HepG2 (cell line): ENCODE measurements at regions not wholly inside any gene's neighbourhood (a gene's known extent, or its start where the extent isn't known, plus 50 kb on each side); places are given as distances from the start of the nearest gene placed in this dataset.

Experiments used
- ATM ChIP-seq: fragments of 450-650 bp; IDR thresholded peaks from 2 replicates; pipeline ENCODE4 v1.7.1; 2017; ENCODE audit warnings: mild to moderate bottlenecking, borderline replicate concordance
- CAMTA2 ChIP-seq: sonication (generic); formaldehyde crosslinking; IDR thresholded peaks from 2 replicates; pipeline ENCODE4 v1.4.0; 2020; ENCODE audit warnings: mild to moderate bottlenecking, missing genetic modification reagents, borderline replicate concordance
- CEBPB ChIP-seq: IDR thresholded peaks from 2 replicates; pipeline ENCODE4 v1.6.1; 2011; ENCODE audit warnings: low read depth, low read length, improper control_type of control experiment, borderline replicate concordance
- CHD2 ChIP-seq: IDR thresholded peaks from 2 replicates; pipeline ENCODE4 v1.6.1; 2011; ENCODE audit warnings: low read depth, low read length, improper control_type of control experiment
- ETV5 ChIP-seq: IDR thresholded peaks from 2 replicates; pipeline ENCODE4 v1.6.1; 2018; ENCODE audit warnings: missing biosample characterization, missing genetic modification reagents, inconsistent platforms, borderline replicate concordance
- HOMEZ ChIP-seq: IDR thresholded peaks from 2 replicates; pipeline ENCODE4 v1.6.1; 2016; ENCODE audit warnings: low read depth
- MAFF ChIP-seq: IDR thresholded peaks from 2 replicates; pipeline ENCODE4 v1.6.1; 2011; ENCODE audit warnings: low read depth, low read length, improper control_type of control experiment
- MAFG ChIP-seq: sonication (generic); formaldehyde crosslinking; IDR thresholded peaks from 2 replicates; pipeline ENCODE4 v1.5.1; 2020; ENCODE audit warnings: mild to moderate bottlenecking, missing genetic modification reagents
- RCOR2 ChIP-seq: IDR thresholded peaks from 2 replicates; pipeline ENCODE4 v1.6.1; 2016; ENCODE audit warnings: missing biosample characterization, missing genetic modification reagents
- SOX6 ChIP-seq, 2 experiments: fragments of 450-650 bp in 1 of 2; sonication (generic) in 1 of 2; formaldehyde crosslinking in 1 of 2; IDR thresholded peaks; 2 replicates each; pipeline versions ENCODE4 v1.4.0 to v1.6.1; 2017 to 2020; ENCODE audit warnings: antibody characterized with exemption in 1 of 2, mild to moderate bottlenecking in 1 of 2, missing genetic modification reagents in 1 of 2
- THAP7 ChIP-seq: sonication (generic); formaldehyde crosslinking; IDR thresholded peaks from 2 replicates; pipeline ENCODE4 v1.8.1; 2023; ENCODE audit warnings: mild to moderate bottlenecking, missing genetic modification reagents
- ZNF263 ChIP-seq: sonication (generic); formaldehyde crosslinking; IDR thresholded peaks from 2 replicates; pipeline ENCODE4 v1.4.0; 2020; ENCODE audit warnings: missing genetic modification reagents
- ZNF678 ChIP-seq: sonication (generic); formaldehyde crosslinking; IDR thresholded peaks from 2 replicates; pipeline ENCODE4 v1.4.0; 2020; ENCODE audit warnings: mild to moderate bottlenecking, missing genetic modification reagents
- ZNF704 ChIP-seq: sonication (generic); formaldehyde crosslinking; IDR thresholded peaks from 2 replicates; pipeline ENCODE4 v1.8.1; 2023; ENCODE audit warnings: mild to moderate bottlenecking, inconsistent platforms, moderate library complexity, missing genetic modification reagents, borderline replicate concordance
- TF ChIP-seq, protein P1 (sequence below): sonication (generic); formaldehyde crosslinking; IDR thresholded peaks from 2 replicates; pipeline ENCODE4 v1.9.0; 2021; ENCODE audit warnings: mild to moderate bottlenecking, missing genetic modification reagents
- TF ChIP-seq, protein P2 (sequence below): IDR thresholded peaks from 2 replicates; pipeline ENCODE4 v1.6.1; 2018; ENCODE audit warnings: missing genetic modification reagents, mild to moderate bottlenecking, missing compliant biosample characterization

GRCh38 chr6:113694278-113695077 is 162.7 kb upstream of the MARCKS start (continued):
- TF ChIP-seq, protein P1, sequence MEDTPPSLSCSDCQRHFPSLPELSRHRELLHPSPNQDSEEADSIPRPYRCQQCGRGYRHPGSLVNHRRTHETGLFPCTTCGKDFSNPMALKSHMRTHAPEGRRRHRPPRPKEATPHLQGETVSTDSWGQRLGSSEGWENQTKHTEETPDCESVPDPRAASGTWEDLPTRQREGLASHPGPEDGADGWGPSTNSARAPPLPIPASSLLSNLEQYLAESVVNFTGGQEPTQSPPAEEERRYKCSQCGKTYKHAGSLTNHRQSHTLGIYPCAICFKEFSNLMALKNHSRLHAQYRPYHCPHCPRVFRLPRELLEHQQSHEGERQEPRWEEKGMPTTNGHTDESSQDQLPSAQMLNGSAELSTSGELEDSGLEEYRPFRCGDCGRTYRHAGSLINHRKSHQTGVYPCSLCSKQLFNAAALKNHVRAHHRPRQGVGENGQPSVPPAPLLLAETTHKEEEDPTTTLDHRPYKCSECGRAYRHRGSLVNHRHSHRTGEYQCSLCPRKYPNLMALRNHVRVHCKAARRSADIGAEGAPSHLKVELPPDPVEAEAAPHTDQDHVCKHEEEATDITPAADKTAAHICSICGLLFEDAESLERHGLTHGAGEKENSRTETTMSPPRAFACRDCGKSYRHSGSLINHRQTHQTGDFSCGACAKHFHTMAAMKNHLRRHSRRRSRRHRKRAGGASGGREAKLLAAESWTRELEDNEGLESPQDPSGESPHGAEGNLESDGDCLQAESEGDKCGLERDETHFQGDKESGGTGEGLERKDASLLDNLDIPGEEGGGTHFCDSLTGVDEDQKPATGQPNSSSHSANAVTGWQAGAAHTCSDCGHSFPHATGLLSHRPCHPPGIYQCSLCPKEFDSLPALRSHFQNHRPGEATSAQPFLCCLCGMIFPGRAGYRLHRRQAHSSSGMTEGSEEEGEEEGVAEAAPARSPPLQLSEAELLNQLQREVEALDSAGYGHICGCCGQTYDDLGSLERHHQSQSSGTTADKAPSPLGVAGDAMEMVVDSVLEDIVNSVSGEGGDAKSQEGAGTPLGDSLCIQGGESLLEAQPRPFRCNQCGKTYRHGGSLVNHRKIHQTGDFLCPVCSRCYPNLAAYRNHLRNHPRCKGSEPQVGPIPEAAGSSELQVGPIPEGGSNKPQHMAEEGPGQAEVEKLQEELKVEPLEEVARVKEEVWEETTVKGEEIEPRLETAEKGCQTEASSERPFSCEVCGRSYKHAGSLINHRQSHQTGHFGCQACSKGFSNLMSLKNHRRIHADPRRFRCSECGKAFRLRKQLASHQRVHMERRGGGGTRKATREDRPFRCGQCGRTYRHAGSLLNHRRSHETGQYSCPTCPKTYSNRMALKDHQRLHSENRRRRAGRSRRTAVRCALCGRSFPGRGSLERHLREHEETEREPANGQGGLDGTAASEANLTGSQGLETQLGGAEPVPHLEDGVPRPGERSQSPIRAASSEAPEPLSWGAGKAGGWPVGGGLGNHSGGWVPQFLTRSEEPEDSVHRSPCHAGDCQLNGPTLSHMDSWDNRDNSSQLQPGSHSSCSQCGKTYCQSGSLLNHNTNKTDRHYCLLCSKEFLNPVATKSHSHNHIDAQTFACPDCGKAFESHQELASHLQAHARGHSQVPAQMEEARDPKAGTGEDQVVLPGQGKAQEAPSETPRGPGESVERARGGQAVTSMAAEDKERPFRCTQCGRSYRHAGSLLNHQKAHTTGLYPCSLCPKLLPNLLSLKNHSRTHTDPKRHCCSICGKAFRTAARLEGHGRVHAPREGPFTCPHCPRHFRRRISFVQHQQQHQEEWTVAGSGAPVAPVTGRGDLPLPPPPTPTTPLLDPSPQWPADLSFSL (CRISPR knock-in tag) = no peak
- TF ChIP-seq RCOR2 (CRISPR knock-in tag) (no peak), CEBPB (no peak), ZNF678 (CRISPR knock-in tag) (no peak), CHD2 (no peak), MAFG (CRISPR knock-in tag) (no peak), ETV5 (no peak), ZNF704 (CRISPR knock-in tag) (no peak), CAMTA2 (CRISPR knock-in tag) (no peak), SOX6 (IDR thresholded peaks at IDR 0.05) (no peak), SOX6 (CRISPR knock-in tag; IDR thresholded peaks at IDR 0.05) (peak; percentile 33; the same call in 1 of the 2 replicates), HOMEZ (CRISPR knock-in tag) (no peak; the same call in 1 of the 2 replicates), ZNF263 (CRISPR knock-in tag) (no peak), THAP7 (no peak), MAFF (peak; percentile 85), ATM (no peak)
- TF ChIP-seq, protein P2, sequence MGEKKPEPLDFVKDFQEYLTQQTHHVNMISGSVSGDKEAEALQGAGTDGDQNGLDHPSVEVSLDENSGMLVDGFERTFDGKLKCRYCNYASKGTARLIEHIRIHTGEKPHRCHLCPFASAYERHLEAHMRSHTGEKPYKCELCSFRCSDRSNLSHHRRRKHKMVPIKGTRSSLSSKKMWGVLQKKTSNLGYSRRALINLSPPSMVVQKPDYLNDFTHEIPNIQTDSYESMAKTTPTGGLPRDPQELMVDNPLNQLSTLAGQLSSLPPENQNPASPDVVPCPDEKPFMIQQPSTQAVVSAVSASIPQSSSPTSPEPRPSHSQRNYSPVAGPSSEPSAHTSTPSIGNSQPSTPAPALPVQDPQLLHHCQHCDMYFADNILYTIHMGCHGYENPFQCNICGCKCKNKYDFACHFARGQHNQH (CRISPR knock-in tag) = no peak
